Neuron (in vitro differentiated cells): ENCODE measurements at regions not wholly inside any gene's neighbourhood (a gene's known extent, or its start where the extent isn't known, plus 50 kb on each side); places are given as distances from the start of the nearest gene placed in this dataset.

Source experiments
- H2AFZ ChIP-seq: one replicate; pipeline ENCODE4 v1.6.1; 2013; ENCODE audit warnings: low read depth, mild to moderate bottlenecking, inconsistent platforms, low read length, moderate library complexity
- H3K27me3 ChIP-seq: one replicate; pipeline ENCODE4 v1.6.1; 2013; ENCODE audit warnings: low read length; ENCODE audit not compliant: insufficient read depth
- H3K36me3 ChIP-seq: one replicate; pipeline ENCODE4 v1.6.1; 2013; ENCODE audit warnings: low read length; ENCODE audit not compliant: insufficient read depth
- H3K4me1 ChIP-seq: one replicate; pipeline ENCODE4 v1.6.1; 2013; ENCODE audit warnings: low read length; ENCODE audit not compliant: insufficient read depth
- H3K4me3 ChIP-seq: 2 replicates; pipeline ENCODE4 v1.5.1; 2013; ENCODE audit warnings: mild to moderate bottlenecking, low read length, moderate library complexity
- H3K9me3 ChIP-seq: one replicate; pipeline ENCODE4 v1.6.1; 2013; ENCODE audit warnings: low read length

- Histone ChIP-seq H3K36me3 (no peaks in the 10 kb centered on the region), H3K27me3 (no peaks in the 10 kb centered on the region), H2AFZ (no peak overlapping the region), H3K9me3 (no peaks in the 10 kb centered on the region), H3K4me1 (no peaks in the 10 kb centered on the region), H3K4me3 (no peak overlapping the region)
Observed at GRCh38 chr2:59398081-59398480, 1155.4 kb downstream of the BCL11A start.

GRCh38 chr2:59395119-59395518 is 1154.0 kb upstream of the FANCL start:
- Histone ChIP-seq H3K36me3 (no peaks in the 10 kb centered on the region), H3K4me3 (no peak overlapping the region), H2AFZ (no peak overlapping the region), H3K27me3 (no peaks in the 10 kb centered on the region), H3K9me3 (no peaks in the 10 kb centered on the region), H3K4me1 (no peaks in the 10 kb centered on the region)

- Histone ChIP-seq H2AFZ (no peak overlapping the region), H3K4me1 (no peaks in the 10 kb centered on the region), H3K9me3 (no peaks in the 10 kb centered on the region), H3K36me3 (no peaks in the 10 kb centered on the region), H3K4me3 (no peak overlapping the region), H3K27me3 (no peaks in the 10 kb centered on the region)
Observed at GRCh38 chr2:59391896-59392295, 1150.8 kb upstream of the FANCL start.

GRCh38 chr2:59390581-59390980 is 1149.5 kb upstream of the FANCL start:
- H3K4me1 ChIP-seq: no peaks in the 10 kb centered on the region
- no peaks in the 10 kb centered on the region for H3K9me3 ChIP-seq
- H2AFZ ChIP-seq: no peak overlapping the region
- no peaks in the 10 kb centered on the region for H3K36me3 ChIP-seq
- no peaks in the 10 kb centered on the region for H3K27me3 ChIP-seq
- no peak overlapping the region for H3K4me3 ChIP-seq

- Histone ChIP-seq H2AFZ (no peak overlapping the region), H3K4me1 (no peaks in the 10 kb centered on the region), H3K27me3 (no peaks in the 10 kb centered on the region), H3K4me3 (no peak overlapping the region), H3K36me3 (no peaks in the 10 kb centered on the region), H3K9me3 (no peaks in the 10 kb centered on the region)
Observed at GRCh38 chr2:59389240-59389639, 1148.1 kb upstream of the FANCL start.

- Histone ChIP-seq H2AFZ (no peak overlapping the region), H3K9me3 (no peaks in the 10 kb centered on the region), H3K4me3 (no peak overlapping the region), H3K27me3 (no peaks in the 10 kb centered on the region), H3K36me3 (no peaks in the 10 kb centered on the region), H3K4me1 (no peaks in the 10 kb centered on the region)
Observed at GRCh38 chr2:59385971-59386370, 1144.8 kb upstream of the FANCL start.

GRCh38 chr2:59383473-59383872 is 1142.3 kb upstream of the FANCL start:
- no peaks in the 10 kb centered on the region for H3K4me1 ChIP-seq
- H3K4me3 ChIP-seq: no peak overlapping the region
- no peaks in the 10 kb centered on the region for H3K36me3 ChIP-seq
- no peak overlapping the region for H2AFZ ChIP-seq
- H3K27me3 ChIP-seq: no peaks in the 10 kb centered on the region
- H3K9me3 ChIP-seq: no peaks in the 10 kb centered on the region

- no peak overlapping the region for H3K4me3 ChIP-seq
- no peak overlapping the region for H2AFZ ChIP-seq
- no peaks in the 10 kb centered on the region for H3K9me3 ChIP-seq
- no peaks in the 10 kb centered on the region for H3K27me3 ChIP-seq
- H3K4me1 ChIP-seq: no peaks in the 10 kb centered on the region
- H3K36me3 ChIP-seq: no peaks in the 10 kb centered on the region
Observed at GRCh38 chr2:59378127-59378526, 1137.0 kb upstream of the FANCL start.

GRCh38 chr2:59366288-59366687 is 1125.2 kb upstream of the FANCL start:
- Histone ChIP-seq H3K4me1 (no peaks in the 10 kb centered on the region), H3K4me3 (no peak overlapping the region), H3K27me3 (no peaks in the 10 kb centered on the region), H3K9me3 (no peaks in the 10 kb centered on the region), H2AFZ (no peak overlapping the region), H3K36me3 (no peaks in the 10 kb centered on the region)

GRCh38 chr2:59354498-59354897 is 1113.4 kb upstream of the FANCL start:
- no peak overlapping the region for H3K4me3 ChIP-seq
- no peaks in the 10 kb centered on the region for H3K9me3 ChIP-seq
- H3K36me3 ChIP-seq: no peaks in the 10 kb centered on the region
- H3K4me1 ChIP-seq: no peaks in the 10 kb centered on the region
- no peak overlapping the region for H2AFZ ChIP-seq
- H3K27me3 ChIP-seq: no peaks in the 10 kb centered on the region

GRCh38 chr2:59353306-59353921 is 1112.3 kb upstream of the FANCL start:
- Histone ChIP-seq H3K27me3 (no peaks in the 10 kb centered on the region), H3K4me3 (no peak overlapping the region), H3K36me3 (no peaks in the 10 kb centered on the region), H2AFZ (no peak overlapping the region), H3K9me3 (no peaks in the 10 kb centered on the region), H3K4me1 (no peaks in the 10 kb centered on the region)

GRCh38 chr2:59342166-59342565 is 1101.0 kb upstream of the FANCL start:
- Histone ChIP-seq H3K36me3 (no peaks in the 10 kb centered on the region), H3K4me3 (no peak overlapping the region), H2AFZ (no peak overlapping the region), H3K4me1 (peaks cover 11% of the 10 kb centered on the region), H3K27me3 (no peaks in the 10 kb centered on the region), H3K9me3 (no peaks in the 10 kb centered on the region)

- no peak overlapping the region for H2AFZ ChIP-seq
- no peaks in the 10 kb centered on the region for H3K27me3 ChIP-seq
- H3K9me3 ChIP-seq: no peaks in the 10 kb centered on the region
- peaks cover 11% of the 10 kb centered on the region for H3K4me1 ChIP-seq
- H3K4me3 ChIP-seq: no peak overlapping the region
- H3K36me3 ChIP-seq: no peaks in the 10 kb centered on the region
Observed at GRCh38 chr2:59339837-59340207, 1098.7 kb upstream of the FANCL start.

- Histone ChIP-seq H3K9me3 (no peaks in the 10 kb centered on the region), H3K4me3 (no peak overlapping the region), H3K4me1 (peaks cover 11% of the 10 kb centered on the region), H3K27me3 (no peaks in the 10 kb centered on the region), H3K36me3 (no peaks in the 10 kb centered on the region), H2AFZ (no peak overlapping the region)
Observed at GRCh38 chr2:59339121-59339836, 1098.2 kb upstream of the FANCL start.
